H7 (cell line): ENCODE measurements at regions not wholly inside any gene's neighbourhood (a gene's known extent, or its start where the extent isn't known, plus 50 kb on each side); places are given as distances from the start of the nearest gene placed in this dataset.
"Not testable (repeated sequence)": the region's sequence is repeated elsewhere in the genome, so short reads cannot be mapped to it uniquely, and the experiment has no call there.

Source experiments
- DNase-seq: peaks from one replicate; pipeline ENCODE4 v3.0.0; 2012
- H3K27me3 ChIP-seq: 2 replicates; pipeline ENCODE4 v1.6.0; 2011; ENCODE audit warnings: mild to moderate bottlenecking, low read length; ENCODE audit not compliant: control insufficient read depth, insufficient read depth
- H3K36me3 ChIP-seq: replicated peaks from 2 replicates; pipeline ENCODE4 v1.5.1; 2011; ENCODE audit warnings: low read length; ENCODE audit not compliant: control insufficient read depth, insufficient read depth
- H3K4me3 ChIP-seq: 2 replicates; pipeline ENCODE4 v1.5.1; 2011; ENCODE audit warnings: low read depth, mild to moderate bottlenecking, control low read depth, low read length, moderate library complexity; ENCODE audit not compliant: insufficient read depth

- Histone ChIP-seq H3K27me3 (no peaks in the 10 kb centered on the region), H3K36me3 (no peaks in the 10 kb centered on the region), H3K4me3 (no peak overlapping the region)
- peak; percentile 55 for DNase-seq
Observed at GRCh38 chr12:127980585-127980984, 286.4 kb upstream of the TMEM132C start.

- H3K27me3 ChIP-seq = no peaks in the 10 kb centered on the region
- no peak for DNase-seq
- no peaks in the 10 kb centered on the region for H3K36me3 ChIP-seq
- H3K4me3 ChIP-seq = no peak overlapping the region
Observed at GRCh38 chr12:127981875-127982274, 285.1 kb upstream of the TMEM132C start.

- not testable (repeated sequence) for DNase-seq
Observed at GRCh38 chr12:127983213-127983791, 283.7 kb upstream of the TMEM132C start.

GRCh38 chr12:127984386-127985055 is 282.4 kb upstream of the TMEM132C start:
- no peak for DNase-seq
- Histone ChIP-seq H3K27me3 (no peaks in the 10 kb centered on the region), H3K4me3 (no peak overlapping the region), H3K36me3 (no peaks in the 10 kb centered on the region)

More at GRCh38 chr12:127983213-127983791, 283.7 kb upstream of the TMEM132C start:
- H3K4me3 ChIP-seq, H3K27me3 ChIP-seq, H3K36me3 ChIP-seq: not testable (repeated sequence)

GRCh38 chr12:127987199-127987901 is 279.6 kb upstream of the TMEM132C start:
- Histone ChIP-seq H3K4me3 (no peak overlapping the region), H3K36me3 (no peaks in the 10 kb centered on the region), H3K27me3 (no peaks in the 10 kb centered on the region)
- DNase-seq = no peak

GRCh38 chr12:127991485-127991884 is 275.5 kb upstream of the TMEM132C start:
- DNase-seq = no peak
- Histone ChIP-seq H3K36me3 (no peaks in the 10 kb centered on the region), H3K27me3 (no peaks in the 10 kb centered on the region), H3K4me3 (no peak overlapping the region)

- DNase-seq = no peak
- no peak overlapping the region for H3K4me3 ChIP-seq
- no peaks in the 10 kb centered on the region for H3K36me3 ChIP-seq
- H3K27me3 ChIP-seq = no peaks in the 10 kb centered on the region; the same call in 1 of the 2 replicates
Observed at GRCh38 chr12:127998988-127999387, 268.0 kb upstream of the TMEM132C start.

- DNase-seq = no peak
- Histone ChIP-seq H3K4me3 (no peak overlapping the region), H3K36me3 (no peaks in the 10 kb centered on the region), H3K27me3 (no peaks in the 10 kb centered on the region; the same call in 1 of the 2 replicates)
Observed at GRCh38 chr12:128004383-128004938, 262.5 kb upstream of the TMEM132C start.

- no peaks in the 10 kb centered on the region for H3K36me3 ChIP-seq
- DNase-seq = no peak
- H3K4me3 ChIP-seq = no peak overlapping the region
- no peaks in the 10 kb centered on the region; the same call in 1 of the 2 replicates for H3K27me3 ChIP-seq
Observed at GRCh38 chr12:128007250-128007649, 259.7 kb upstream of the TMEM132C start.

GRCh38 chr12:128008341-128008740 is 258.6 kb upstream of the TMEM132C start:
- DNase-seq = no peak
- no peaks in the 10 kb centered on the region for H3K27me3 ChIP-seq
- H3K36me3 ChIP-seq = no peaks in the 10 kb centered on the region
- no peak overlapping the region for H3K4me3 ChIP-seq

GRCh38 chr12:128009108-128009507 is 257.9 kb upstream of the TMEM132C start:
- no peaks in the 10 kb centered on the region for H3K27me3 ChIP-seq
- DNase-seq = peak; percentile 56

GRCh38 chr12:128012110-128012509 is 254.9 kb upstream of the TMEM132C start:
- no peak for DNase-seq
- no peaks in the 10 kb centered on the region for H3K36me3 ChIP-seq

More at GRCh38 chr12:128009108-128009507, 257.9 kb upstream of the TMEM132C start:
- Histone ChIP-seq H3K36me3 (no peaks in the 10 kb centered on the region), H3K4me3 (no peak overlapping the region)

GRCh38 chr12:128015276-128015675 is 251.7 kb upstream of the TMEM132C start:
- no peak for DNase-seq
- H3K4me3 ChIP-seq = no peak overlapping the region
- H3K36me3 ChIP-seq = no peaks in the 10 kb centered on the region
- no peaks in the 10 kb centered on the region for H3K27me3 ChIP-seq

More at GRCh38 chr12:128012110-128012509, 254.9 kb upstream of the TMEM132C start:
- H3K27me3 ChIP-seq = no peaks in the 10 kb centered on the region
- no peak overlapping the region for H3K4me3 ChIP-seq

- H3K4me3 ChIP-seq = no peak overlapping the region
- no peaks in the 10 kb centered on the region for H3K27me3 ChIP-seq
- no peaks in the 10 kb centered on the region for H3K36me3 ChIP-seq
- DNase-seq = no peak
Observed at GRCh38 chr12:128018067-128018466, 248.9 kb upstream of the TMEM132C start.
